Ishikawa (cell line): ENCODE measurements at regions not wholly inside any gene's neighbourhood (a gene's known extent, or its start where the extent isn't known, plus 50 kb on each side); places are given as distances from the start of the nearest gene placed in this dataset.

Experiments used
- CEBPB ChIP-seq: IDR thresholded peaks from 2 replicates; pipeline ENCODE4 v1.6.1; 2012
- EP300 ChIP-seq: IDR thresholded peaks from 2 replicates; pipeline ENCODE4 v1.6.1; 2012; ENCODE audit warnings: borderline replicate concordance
- RAD21 ChIP-seq: IDR thresholded peaks from 2 replicates; pipeline ENCODE4 v1.6.1; 2012; ENCODE audit warnings: low read depth
- TAF1 ChIP-seq: IDR thresholded peaks from 2 replicates; pipeline ENCODE4 v1.6.1; 2012; ENCODE audit warnings: low read depth, mild to moderate bottlenecking
- YY1 ChIP-seq: IDR thresholded peaks from 2 replicates; pipeline ENCODE4 v1.6.1; 2012; ENCODE audit warnings: low read depth
- ZBTB7A ChIP-seq: IDR thresholded peaks from 2 replicates; pipeline ENCODE4 v1.6.1; 2012; ENCODE audit warnings: low read depth

DNA sequence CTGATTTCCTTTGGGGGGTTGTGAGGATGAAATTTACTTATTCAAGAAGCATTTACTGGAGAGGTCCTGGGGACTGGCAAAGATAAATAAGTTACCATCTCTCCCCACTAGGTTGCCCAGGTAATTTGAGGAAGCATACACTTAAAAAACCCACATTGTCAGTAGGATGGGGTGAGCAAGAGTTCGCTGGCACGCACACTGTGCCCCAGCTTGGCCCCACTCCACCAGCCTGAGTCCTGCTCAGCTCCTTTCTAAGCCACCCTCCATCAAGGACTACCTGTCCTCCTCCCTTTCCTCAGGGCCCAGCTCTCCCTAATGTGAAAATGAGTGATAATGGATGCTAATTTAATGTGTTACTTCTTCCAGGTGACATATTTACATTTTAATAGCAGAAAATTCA lies 216.5 kb upstream of the PLET1 start:
- TF ChIP-seq EP300 (no peak), ZBTB7A (no peak), TAF1 (no peak), CEBPB (no peak), RAD21 (no peak), YY1 (no peak)
